PC-9 (cell line): ENCODE measurements at regions not wholly inside any gene's neighbourhood (a gene's known extent, or its start where the extent isn't known, plus 50 kb on each side); places are given as distances from the start of the nearest gene placed in this dataset.
A peak's percentile ranks its signal among the peaks of the same experiment; 100 is the strongest.

ENCODE experiments used
- CTCF ChIP-seq: fragments of 200-600 bp; sonication (generic); conservative IDR thresholded peaks from 2 replicates; pipeline ENCODE4 v1.6.1; 2017; ENCODE audit warnings: mixed run types, antibody characterized with exemption, mild to moderate bottlenecking, moderate library complexity
- EZH2 ChIP-seq: fragments of 200-600 bp; sonication (generic); IDR thresholded peaks from 2 replicates; pipeline ENCODE4 v1.8.0; 2017; ENCODE audit warnings: antibody characterized with exemption, low read depth

- peak; percentile 60; the same call in 1 of the 2 replicates for TF ChIP-seq CTCF
- no peak for TF ChIP-seq EZH2
These were observed 919.6 kb upstream of the DIAPH2 start for GRCh38 chrX:95764972-95765451.
